Lower lobe of right lung (tissue), 2 donors: ENCODE measurements at regions not wholly inside any gene's neighbourhood (a gene's known extent, or its start where the extent isn't known, plus 50 kb on each side); places are given as distances from the start of the nearest gene placed in this dataset.

ENCODE experiments used
- ATAC-seq, 2 donors: fragments of 200-7000 bp; cut with Tn5 transposase; one replicate each; pipeline ENCODE4 v1.9.1; 2020 to 2022; ENCODE audit warnings: mild to moderate bottlenecking in 2 of 2, moderate library complexity in 2 of 2
- DNase-seq: peaks from one replicate; pipeline ENCODE4 v3.0.0-alpha.2; 2020
- H3K27ac ChIP-seq: fragments of 200-600 bp; one replicate; pipeline ENCODE4 v1.8.0; 2022
- H3K27me3 ChIP-seq: fragments of 200-600 bp; one replicate; pipeline ENCODE4 v1.8.0; 2022; ENCODE audit warnings: low read depth
- H3K36me3 ChIP-seq: fragments of 200-600 bp; one replicate; pipeline ENCODE4 v1.8.0; 2022; ENCODE audit warnings: mild to moderate bottlenecking
- H3K4me1 ChIP-seq: fragments of 200-600 bp; one replicate; pipeline ENCODE4 v1.8.0; 2022
- H3K4me3 ChIP-seq: fragments of 200-600 bp; one replicate; pipeline ENCODE4 v1.8.0; 2022; ENCODE audit warnings: mild to moderate bottlenecking
- H3K9me3 ChIP-seq: fragments of 200-600 bp; one replicate; pipeline ENCODE4 v1.8.0; 2022
- CTCF ChIP-seq: fragments of 200-600 bp; IDR thresholded peaks from one replicate; pipeline ENCODE4 v1.8.0; 2022; ENCODE audit warnings: antibody characterized with exemption, mild to moderate bottlenecking
- intact Hi-C: fragments of 100-400 bp; cut with DNase I; formaldehyde crosslinking; loops from one replicate; pipeline ENCODE4 v1.11.0; 2022
- donor health status: DM: no; HTN: yes; CAD: no; lungs with severe emphysema.

- peaks cover 37% of the 10 kb centered on the region for H3K27me3 ChIP-seq
- no peak for ATAC-seq
- no peaks in the 10 kb centered on the region for H3K9me3 ChIP-seq
- no peak overlapping the region for H3K27ac ChIP-seq
- intact Hi-C loops: no loop called here
- H3K4me1 ChIP-seq: no peaks in the 10 kb centered on the region
- no peaks in the 10 kb centered on the region for H3K36me3 ChIP-seq
- DNase-seq: no peak
- no peak for TF ChIP-seq CTCF
- no peak overlapping the region for H3K4me3 ChIP-seq
These were observed 99.1 kb upstream of the CCL2 start for GRCh38 chr17:34155947-34156346.

GRCh38 chr17:34156401-34156740 lies 98.7 kb upstream of the CCL2 start:
- H3K27me3 ChIP-seq: peaks cover 37% of the 10 kb centered on the region
- ATAC-seq (no peak), DNase-seq (no peak)
- H3K9me3 ChIP-seq: no peaks in the 10 kb centered on the region
- no peak overlapping the region for H3K27ac ChIP-seq
- H3K4me1 ChIP-seq: no peaks in the 10 kb centered on the region
- H3K36me3 ChIP-seq: no peaks in the 10 kb centered on the region
- no peak overlapping the region for H3K4me3 ChIP-seq
- intact Hi-C loops: no loop called here
- TF ChIP-seq CTCF: no peak

- H3K27me3 ChIP-seq: peaks cover 41% of the 10 kb centered on the region
- intact Hi-C loops: no loop called here
- H3K4me3 ChIP-seq: no peak overlapping the region
These were observed 98.1 kb upstream of the CCL2 start for GRCh38 chr17:34156741-34157589.

GRCh38 chr17:34161690-34162089 lies 93.4 kb upstream of the CCL2 start:
- H3K27me3 ChIP-seq: peaks cover 36% of the 10 kb centered on the region
- H3K27ac ChIP-seq: no peak overlapping the region
- H3K4me3 ChIP-seq: no peak overlapping the region
- DNase-seq (no peak), ATAC-seq (no peak)
- no peaks in the 10 kb centered on the region for H3K36me3 ChIP-seq
- no peaks in the 10 kb centered on the region for H3K9me3 ChIP-seq
- no peak for TF ChIP-seq CTCF
- intact Hi-C loops: no loop called here
- H3K4me1 ChIP-seq: no peaks in the 10 kb centered on the region

More at GRCh38 chr17:34156741-34157589, 98.1 kb upstream of the CCL2 start:
- Histone ChIP-seq H3K4me1 (no peaks in the 10 kb centered on the region), H3K36me3 (no peaks in the 10 kb centered on the region), H3K27ac (no peak overlapping the region), H3K9me3 (no peaks in the 10 kb centered on the region)
- DNase-seq (no peak), ATAC-seq (no peak)
- no peak for TF ChIP-seq CTCF

- intact Hi-C loops: no loop called here
- ATAC-seq (no peak), DNase-seq (no peak)
- Histone ChIP-seq H3K4me3 (no peak overlapping the region), H3K27me3 (peaks cover 24% of the 10 kb centered on the region), H3K36me3 (no peaks in the 10 kb centered on the region), H3K27ac (no peak overlapping the region), H3K9me3 (no peaks in the 10 kb centered on the region), H3K4me1 (no peaks in the 10 kb centered on the region)
- no peak for TF ChIP-seq CTCF
These were observed 92.0 kb upstream of the CCL2 start for GRCh38 chr17:34163123-34163522.
